CD4-positive, alpha-beta T cell treated with Interleukin-2 at 100 ng/mL for 4 hours (primary cell): ENCODE measurements at regions not wholly inside any gene's neighbourhood (a gene's known extent, or its start where the extent isn't known, plus 50 kb on each side); places are given as distances from the start of the nearest gene placed in this dataset.

Experiments
- DNase-seq: peaks from one replicate; pipeline ENCODE4 v3.0.0-alpha.2; 2020; ENCODE audit warnings: low spot score

- DNase-seq: no peak
Measured at GRCh38 chr7:114755856-114756255, 166.0 kb upstream of the MDFIC start.

GRCh38 chr7:114758661-114759227 is 163.2 kb upstream of the MDFIC start:
- DNase-seq: no peak

GRCh38 chr7:114759347-114760062 is 162.4 kb upstream of the MDFIC start:
- DNase-seq: no peak

DNA sequence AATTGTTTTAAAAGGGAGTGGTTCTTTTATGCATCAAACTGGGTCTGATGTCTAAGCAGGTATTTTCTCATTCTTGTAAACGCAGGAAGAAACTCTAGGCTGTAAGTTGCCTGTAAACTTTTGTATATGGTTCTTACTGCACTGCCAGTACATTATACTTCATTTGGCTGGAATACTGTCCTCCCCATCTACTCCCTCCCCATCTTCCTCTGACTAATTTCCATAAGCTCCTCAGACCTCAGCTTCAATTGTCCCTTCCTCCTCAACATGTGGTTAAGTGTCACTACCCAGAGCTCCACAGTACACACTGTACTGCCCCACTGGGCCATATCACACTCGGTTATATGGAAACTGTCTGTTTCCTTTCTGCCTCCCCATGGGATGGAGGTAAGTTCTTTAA is 161.4 kb upstream of the MDFIC start:
- DNase-seq: no peak

DNA sequence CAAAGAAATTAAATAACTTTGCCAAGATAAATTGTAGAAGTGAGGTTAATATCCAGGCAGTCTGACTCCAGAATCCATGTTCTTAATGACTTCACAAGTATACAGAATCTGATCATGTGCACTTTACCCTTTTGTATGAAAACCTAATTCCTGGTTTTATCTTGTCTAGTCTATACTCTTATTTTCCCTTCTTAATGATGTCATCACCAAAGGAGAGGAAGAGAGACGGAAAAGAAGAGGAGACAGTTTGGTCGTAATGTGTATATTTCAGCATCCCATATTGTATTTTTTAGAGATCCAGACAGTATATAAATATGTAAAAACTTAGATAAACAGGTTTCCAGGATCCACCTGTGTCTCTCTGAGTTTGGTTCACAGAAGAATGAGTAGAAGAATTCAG is 159.9 kb upstream of the MDFIC start:
- no peak for DNase-seq

DNA sequence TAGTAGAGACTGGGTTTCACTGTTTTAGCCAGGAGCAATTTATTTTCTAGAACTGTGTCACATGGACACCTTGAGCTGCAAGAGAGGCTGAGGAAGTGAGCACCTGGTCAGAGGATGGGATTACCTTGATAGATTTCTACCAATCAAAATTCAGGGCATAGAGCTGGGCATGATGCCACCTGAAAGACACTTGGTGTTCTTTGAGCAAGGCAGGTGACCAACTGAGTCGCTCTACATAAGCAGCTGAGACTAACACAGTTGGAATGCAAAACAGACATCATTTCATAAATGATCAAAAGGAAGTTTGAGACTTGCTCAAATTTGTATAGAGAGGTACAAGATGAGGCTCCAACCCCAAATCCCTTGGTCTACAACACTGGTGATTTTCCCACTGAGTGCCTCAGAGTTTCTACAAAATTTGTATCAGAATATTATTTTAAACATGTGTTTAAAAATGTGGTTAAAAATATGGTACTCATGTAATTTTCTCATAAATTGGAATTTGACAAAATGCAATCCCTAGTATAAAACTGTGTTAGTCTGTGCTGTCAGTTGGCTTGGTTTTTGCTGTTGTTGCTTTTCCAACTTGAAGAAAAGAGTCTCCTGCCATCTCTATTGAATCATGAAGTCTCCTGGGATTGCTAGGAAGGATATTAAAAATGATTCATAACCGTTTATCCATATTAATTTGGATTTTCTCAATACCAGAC is 156.4 kb upstream of the MDFIC start:
- no peak for DNase-seq

GRCh38 chr7:114766041-114766356 is 155.9 kb upstream of the MDFIC start:
- no peak for DNase-seq

- DNase-seq: no peak
Measured at GRCh38 chr7:114777288-114777687, 144.6 kb upstream of the MDFIC start.

GRCh38 chr7:114783508-114783907 is 138.4 kb upstream of the MDFIC start:
- DNase-seq: no peak

GRCh38 chr7:114784177-114784576 is 137.7 kb upstream of the MDFIC start:
- DNase-seq: no peak

DNA sequence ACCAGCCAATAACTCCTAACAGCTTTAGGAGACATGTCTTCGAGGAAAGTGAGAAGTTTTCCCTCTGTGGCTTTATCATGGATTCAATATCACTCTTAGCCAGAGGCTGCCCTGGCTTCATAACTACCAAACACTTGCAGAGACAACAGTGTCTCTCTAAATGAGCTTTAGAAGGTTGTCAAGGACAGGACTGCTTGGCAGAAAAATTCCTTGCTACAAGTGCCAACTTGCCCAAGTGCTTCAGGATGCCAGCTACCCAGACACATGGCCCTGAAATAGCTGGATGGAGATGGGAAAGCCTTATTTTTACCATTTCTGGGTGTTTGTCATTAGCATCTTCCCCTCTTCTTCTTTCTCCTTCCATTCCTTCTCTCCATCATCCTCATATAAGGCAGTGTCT is 137.1 kb upstream of the MDFIC start:
- DNase-seq: no peak

DNA sequence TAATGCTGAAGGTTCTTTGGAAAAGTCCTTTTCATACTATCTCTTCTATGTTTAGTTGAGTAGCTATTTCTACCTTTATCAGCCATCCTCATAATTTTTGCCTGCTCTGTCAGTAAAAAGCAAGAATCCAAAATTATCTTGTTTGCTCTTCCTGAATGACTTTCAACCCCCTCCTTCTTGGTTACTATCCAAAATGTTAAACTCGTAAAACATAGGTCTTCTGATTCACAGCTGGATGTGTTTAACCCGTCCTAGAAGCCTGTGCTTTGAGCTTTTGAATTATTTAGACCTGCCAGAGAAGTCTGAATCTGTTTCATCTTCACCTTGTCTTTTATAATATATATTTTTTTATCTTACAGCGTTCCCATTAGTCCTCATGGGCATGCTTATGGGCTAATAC is 136.4 kb upstream of the MDFIC start:
- DNase-seq: no peak

DNA sequence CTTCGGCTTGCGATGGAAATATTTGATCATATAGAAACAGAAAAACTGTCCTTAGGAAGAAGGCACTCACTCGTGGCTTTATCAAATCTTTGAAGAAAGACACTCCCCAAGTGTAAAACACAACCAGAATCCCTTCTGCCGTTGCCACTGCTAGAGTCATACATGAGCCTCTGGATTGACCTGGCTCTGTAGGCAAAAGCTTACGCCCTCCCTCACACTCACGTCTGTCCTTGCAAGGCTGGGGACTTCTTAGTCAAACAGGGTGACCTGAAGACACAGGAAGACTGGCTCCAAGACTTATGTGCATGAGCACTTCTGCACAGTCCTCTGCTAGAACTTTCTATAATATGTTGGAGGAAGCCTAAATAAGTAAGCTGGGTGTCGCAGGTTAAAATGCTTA is 135.4 kb upstream of the MDFIC start:
- no peak for DNase-seq

- DNase-seq: no peak
Measured at GRCh38 chr7:114787556-114787955, 134.3 kb upstream of the MDFIC start.

- no peak for DNase-seq
Measured at GRCh38 chr7:114788706-114789105, 133.2 kb upstream of the MDFIC start.

DNA sequence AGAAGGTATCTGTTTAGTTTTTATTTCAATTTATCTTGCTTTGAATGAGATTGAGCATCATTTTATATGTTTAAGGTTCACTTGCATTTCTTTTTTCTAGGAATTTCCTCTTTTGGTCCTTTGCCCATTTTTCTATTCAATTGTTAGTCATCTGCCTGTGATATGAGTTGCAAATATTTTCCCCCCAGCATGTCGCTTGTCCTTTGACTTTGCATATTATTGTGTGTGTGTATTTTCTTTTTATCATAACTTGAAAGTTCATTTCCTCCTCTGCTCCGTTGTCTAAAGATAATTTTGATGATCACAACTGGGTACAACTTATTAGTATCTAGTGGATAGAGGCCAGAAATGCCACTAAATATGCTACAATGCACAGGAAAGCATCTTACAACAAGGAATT is 132.7 kb upstream of the MDFIC start:
- DNase-seq: no peak

- no peak for DNase-seq
Measured at GRCh38 chr7:114789871-114790311, 132.0 kb upstream of the MDFIC start.

GRCh38 chr7:114790521-114790920 is 131.4 kb upstream of the MDFIC start:
- no peak for DNase-seq

GRCh38 chr7:114791771-114792170 is 130.1 kb upstream of the MDFIC start:
- no peak for DNase-seq

- DNase-seq: no peak
Measured at GRCh38 chr7:114793155-114793845, 128.6 kb upstream of the MDFIC start.

- DNase-seq: no peak
Measured at GRCh38 chr7:114795475-114795874, 126.4 kb upstream of the MDFIC start.

DNA sequence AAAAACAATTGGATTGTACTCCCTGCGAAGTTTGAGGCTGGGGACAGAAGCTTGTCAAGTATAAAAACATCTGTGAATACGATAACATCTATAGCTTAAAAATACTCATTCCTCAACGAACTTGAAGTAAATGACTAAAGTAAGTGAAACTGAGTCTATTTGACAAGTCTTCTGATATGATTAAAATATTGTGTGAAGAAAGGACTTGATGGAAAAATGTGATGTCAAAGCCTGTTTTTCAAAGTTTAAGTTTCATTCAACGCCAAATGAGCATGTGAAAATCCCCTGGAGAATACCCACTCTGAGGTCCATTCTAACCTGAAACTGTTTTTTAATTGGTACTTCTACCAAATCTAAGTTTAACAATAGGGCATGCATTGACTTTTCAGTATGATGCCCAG is 122.3 kb upstream of the MDFIC start:
- DNase-seq: no peak

- no peak for DNase-seq
Measured at GRCh38 chr7:114802632-114803031, 119.3 kb upstream of the MDFIC start.
